ENCODE measurements at regions not wholly inside any gene's neighbourhood (a gene's known extent, or its start where the extent isn't known, plus 50 kb on each side); places are given as distances from the start of the nearest gene placed in this dataset.

DNA sequence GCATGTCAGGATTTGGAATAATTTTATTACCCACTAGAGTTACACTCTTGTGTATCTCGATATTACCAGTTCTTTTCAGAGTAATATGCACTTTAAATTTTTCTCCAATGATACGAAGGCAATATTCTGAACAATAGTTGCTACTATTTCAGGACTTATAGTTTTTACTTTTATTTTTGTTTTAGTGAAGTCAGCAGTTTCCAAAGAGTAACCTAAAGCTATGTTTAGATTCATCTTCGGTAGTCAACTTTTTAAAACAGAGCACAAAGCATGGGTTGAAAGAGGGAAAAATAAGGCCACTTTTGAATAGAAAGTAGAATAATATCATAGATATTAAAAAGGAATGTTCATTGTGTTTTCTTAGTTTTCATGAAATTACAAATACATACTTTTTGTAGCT, 532.7 kb downstream of the CPS1 start:
- TF ChIP-seq CTCF (IDR thresholded peaks at IDR 0.05) (no peak), EP300 (IDR thresholded peaks at IDR 0.05) (no peak)

All from upper lobe of left lung (tissue), 4 donors.